Brain microvascular endothelial cell (primary cell): ENCODE measurements at regions not wholly inside any gene's neighbourhood (a gene's known extent, or its start where the extent isn't known, plus 50 kb on each side); places are given as distances from the start of the nearest gene placed in this dataset.

ENCODE experiments used
- DNase-seq: peaks from one replicate; pipeline ENCODE4 v3.0.0-alpha.2; 2020
- H3K27ac ChIP-seq: fragments of 250-450 bp; sonication (Bioruptor Pico); 2 replicates; pipeline ENCODE4 v1.5.1; 2020; ENCODE audit warnings: mild to moderate bottlenecking, moderate library complexity
- H3K27me3 ChIP-seq: fragments of 250-450 bp; sonication (Bioruptor Pico); replicated peaks from 2 replicates; pipeline ENCODE4 v1.5.1; 2020; ENCODE audit warnings: mild to moderate bottlenecking
- H3K36me3 ChIP-seq: fragments of 250-450 bp; sonication (Bioruptor Pico); replicated peaks from 2 replicates; pipeline ENCODE4 v1.5.1; 2020; ENCODE audit warnings: mild to moderate bottlenecking
- H3K4me3 ChIP-seq: 2 replicates; pipeline ENCODE4 v1.5.1; 2011; ENCODE audit warnings: low read depth, mild to moderate bottlenecking, control low read depth, low read length, moderate library complexity
- CTCF ChIP-seq: IDR thresholded peaks from 2 replicates; pipeline ENCODE4 v1.5.1; 2011; ENCODE audit warnings: low read depth, mild to moderate bottlenecking, moderate library complexity, low read length, control low read depth, inconsistent platforms; ENCODE audit errors: missing control alignments
- in situ Hi-C: cut with HindIII; loops from 2 replicates; pipeline ENCODE4 v1.10.0; 2017; ENCODE audit warnings: low sequenced_read_pairs, low pct_ligation_motif_present

GRCh38 chr3:10632741-10633140 is 127.4 kb upstream of the ATP2B2 start:
- Histone ChIP-seq H3K4me3 (no peak overlapping the region), H3K36me3 (no peaks in the 10 kb centered on the region), H3K27ac (no peak overlapping the region), H3K27me3 (no peaks in the 10 kb centered on the region)
- no peak for DNase-seq
- TF ChIP-seq CTCF, result no peak
- in situ Hi-C loops, result no loop called here

GRCh38 chr3:10635446-10636076 is 130.2 kb upstream of the ATP2B2 start:
- Histone ChIP-seq H3K36me3 (no peaks in the 10 kb centered on the region), H3K27me3 (no peaks in the 10 kb centered on the region), H3K27ac (no peak overlapping the region), H3K4me3 (no peak overlapping the region)
- in situ Hi-C loops, result no loop called here
- no peak for DNase-seq
- no peak for TF ChIP-seq CTCF

- no peak for DNase-seq
- Histone ChIP-seq H3K4me3 (no peak overlapping the region), H3K27ac (no peak overlapping the region), H3K27me3 (no peaks in the 10 kb centered on the region), H3K36me3 (no peaks in the 10 kb centered on the region)
- no peak for TF ChIP-seq CTCF
- in situ Hi-C loops, result no loop called here
Measured at GRCh38 chr3:10637342-10637741, 132.0 kb upstream of the ATP2B2 start.

- TF ChIP-seq CTCF, result no peak
- no peak overlapping the region for H3K4me3 ChIP-seq
- in situ Hi-C loops, result no loop called here
- no peaks in the 10 kb centered on the region for H3K27me3 ChIP-seq
- H3K36me3 ChIP-seq, result no peaks in the 10 kb centered on the region
- no peak for DNase-seq
- H3K27ac ChIP-seq, result no peak overlapping the region
Measured at GRCh38 chr3:10638466-10638865, 133.1 kb upstream of the ATP2B2 start.

- Histone ChIP-seq H3K36me3 (no peaks in the 10 kb centered on the region), H3K27ac (no peak overlapping the region), H3K27me3 (no peaks in the 10 kb centered on the region), H3K4me3 (no peak overlapping the region)
- TF ChIP-seq CTCF, result no peak
- no peak for DNase-seq
- in situ Hi-C loops, result no loop called here
Measured at GRCh38 chr3:10641760-10642159, 136.4 kb upstream of the ATP2B2 start.

- in situ Hi-C loops, result no loop called here
- no peaks in the 10 kb centered on the region for H3K27me3 ChIP-seq
- DNase-seq, result no peak
- TF ChIP-seq CTCF, result no peak
- H3K4me3 ChIP-seq, result no peak overlapping the region
- no peaks in the 10 kb centered on the region for H3K36me3 ChIP-seq
- H3K27ac ChIP-seq, result no peak overlapping the region
Measured at GRCh38 chr3:10644189-10644588, 138.8 kb upstream of the ATP2B2 start.
